MM.1S (cell line): ENCODE measurements at regions not wholly inside any gene's neighbourhood (a gene's known extent, or its start where the extent isn't known, plus 50 kb on each side); places are given as distances from the start of the nearest gene placed in this dataset.

ENCODE experiments used
- DNase-seq: peaks from one replicate; pipeline ENCODE4 v3.0.0-alpha.2; 2015
- H2AFZ ChIP-seq: fragments of 300-600 bp; sonication (generic); 2 replicates; pipeline ENCODE4 v1.6.0; 2016; ENCODE audit warnings: antibody characterized with exemption, low read length
- H3F3A ChIP-seq: fragments of 300-600 bp; sonication (generic); 2 replicates; pipeline ENCODE4 v1.6.1; 2016; ENCODE audit warnings: mild to moderate bottlenecking, antibody characterized with exemption, low read length, moderate library complexity, mixed read lengths; ENCODE audit not compliant: insufficient read depth
- H3K27ac ChIP-seq: fragments of 300-600 bp; sonication (generic); 2 replicates; pipeline ENCODE4 v1.5.1; 2016; ENCODE audit warnings: mild to moderate bottlenecking, low read length
- H3K27me3 ChIP-seq: fragments of 300-600 bp; sonication (generic); replicated peaks from 2 replicates; pipeline ENCODE4 v1.6.0; 2016; ENCODE audit warnings: low read length; ENCODE audit not compliant: insufficient read depth
- H3K36me3 ChIP-seq: fragments of 300-600 bp; sonication (generic); replicated peaks from 2 replicates; pipeline ENCODE4 v1.6.1; 2016; ENCODE audit warnings: mild to moderate bottlenecking, low read length, mixed read lengths; ENCODE audit not compliant: insufficient read depth
- H3K4me1 ChIP-seq: fragments of 300-600 bp; sonication (generic); 2 replicates; pipeline ENCODE4 v1.6.1; 2016; ENCODE audit warnings: low read length, mixed read lengths
- H3K4me2 ChIP-seq: fragments of 300-600 bp; sonication (generic); 2 replicates; pipeline ENCODE4 v1.6.0; 2016; ENCODE audit warnings: low read depth, low read length
- H3K4me3 ChIP-seq: fragments of 300-600 bp; sonication (generic); 2 replicates; pipeline ENCODE4 v1.5.1; 2016; ENCODE audit warnings: low read length, mixed read lengths
- H3K79me2 ChIP-seq: fragments of 300-600 bp; sonication (generic); 2 replicates; pipeline ENCODE4 v1.6.1; 2016; ENCODE audit warnings: mixed run types, low read length, mixed read lengths
- H3K9ac ChIP-seq: fragments of 300-600 bp; sonication (generic); 2 replicates; pipeline ENCODE4 v1.6.1; 2016; ENCODE audit warnings: low read length, mixed read lengths
- H3K9me2 ChIP-seq: fragments of 300-600 bp; sonication (generic); replicated peaks from 2 replicates; pipeline ENCODE4 v1.6.1; 2016; ENCODE audit warnings: mild to moderate bottlenecking, low read length, mixed read lengths; ENCODE audit not compliant: insufficient read depth
- H3K9me3 ChIP-seq: fragments of 300-600 bp; sonication (generic); replicated peaks from 2 replicates; pipeline ENCODE4 v1.6.1; 2016; ENCODE audit warnings: mild to moderate bottlenecking, low read length, mixed read lengths; ENCODE audit not compliant: insufficient read depth
- H4K20me1 ChIP-seq: fragments of 300-600 bp; sonication (generic); 2 replicates; pipeline ENCODE4 v1.6.1; 2016; ENCODE audit warnings: mild to moderate bottlenecking, low read length, moderate library complexity, mixed read lengths; ENCODE audit not compliant: insufficient read depth
- CTCF ChIP-seq: fragments of 300-600 bp; sonication (generic); IDR thresholded peaks from 2 replicates; pipeline ENCODE4 v1.5.1; 2016; ENCODE audit warnings: antibody characterized with exemption, low read length, mixed read lengths
- EZH2 ChIP-seq: fragments of 300-600 bp; sonication (generic); optimal IDR thresholded peaks from 2 replicates; pipeline ENCODE3; 2017; ENCODE audit warnings: low read depth, mild to moderate bottlenecking, antibody characterized with exemption, low read length, mixed read lengths
- EZH2phosphoT487 ChIP-seq: fragments of 300-600 bp; sonication (generic); IDR thresholded peaks from 2 replicates; pipeline ENCODE4 v1.6.1; 2018; ENCODE audit warnings: antibody characterized with exemption, low read length

GRCh38 chr7:41773756-41774155 lies 70.9 kb upstream of the INHBA start:
- Histone ChIP-seq H3K9me3 (no peaks in the 10 kb centered on the region), H3K4me2 (no peak overlapping the region), H3K4me3 (no peak overlapping the region), H2AFZ (no peak overlapping the region), H4K20me1 (no peaks in the 10 kb centered on the region), H3K27me3 (no peaks in the 10 kb centered on the region), H3F3A (no peaks in the 10 kb centered on the region), H3K9me2 (no peaks in the 10 kb centered on the region), H3K36me3 (no peaks in the 10 kb centered on the region), H3K27ac (no peak overlapping the region), H3K9ac (no peak overlapping the region), H3K79me2 (no peaks in the 10 kb centered on the region), H3K4me1 (no peaks in the 10 kb centered on the region)
- TF ChIP-seq EZH2phosphoT487 (no peak), EZH2 (no peak), CTCF (no peak)
- no peak for DNase-seq

- H3K4me1 ChIP-seq, result no peaks in the 10 kb centered on the region
- H3K79me2 ChIP-seq, result no peaks in the 10 kb centered on the region
- no peak overlapping the region for H3K27ac ChIP-seq
- DNase-seq, result no peak
- no peaks in the 10 kb centered on the region for H3K9me2 ChIP-seq
- H3K9me3 ChIP-seq, result no peaks in the 10 kb centered on the region
- H4K20me1 ChIP-seq, result no peaks in the 10 kb centered on the region
- H3F3A ChIP-seq, result no peaks in the 10 kb centered on the region
- TF ChIP-seq EZH2phosphoT487 (no peak), CTCF (no peak), EZH2 (no peak)
- H3K27me3 ChIP-seq, result no peaks in the 10 kb centered on the region
- H3K9ac ChIP-seq, result no peak overlapping the region
- no peak overlapping the region for H2AFZ ChIP-seq
- no peak overlapping the region for H3K4me2 ChIP-seq
- no peaks in the 10 kb centered on the region for H3K36me3 ChIP-seq
- no peak overlapping the region for H3K4me3 ChIP-seq
Observed at GRCh38 chr7:41771717-41772116, 68.8 kb upstream of the INHBA start.

GRCh38 chr7:41769162-41769561 lies 66.3 kb upstream of the INHBA start:
- Histone ChIP-seq H3K4me1 (no peaks in the 10 kb centered on the region), H3F3A (no peaks in the 10 kb centered on the region), H3K9me3 (no peaks in the 10 kb centered on the region), H3K36me3 (no peaks in the 10 kb centered on the region), H3K9me2 (no peaks in the 10 kb centered on the region), H3K4me2 (no peak overlapping the region), H3K9ac (no peak overlapping the region), H3K79me2 (no peaks in the 10 kb centered on the region), H3K27ac (no peak overlapping the region), H4K20me1 (no peaks in the 10 kb centered on the region), H3K4me3 (no peak overlapping the region), H2AFZ (no peak overlapping the region), H3K27me3 (no peaks in the 10 kb centered on the region)
- no peak for TF ChIP-seq EZH2
- no peak for TF ChIP-seq CTCF
- DNase-seq, result no peak

- TF ChIP-seq EZH2 (no peak), EZH2phosphoT487 (no peak), CTCF (no peak)
- no peak overlapping the region for H3K27ac ChIP-seq
- no peak overlapping the region for H3K9ac ChIP-seq
- no peaks in the 10 kb centered on the region for H4K20me1 ChIP-seq
- no peak overlapping the region for H2AFZ ChIP-seq
- H3K9me3 ChIP-seq, result no peaks in the 10 kb centered on the region
- no peaks in the 10 kb centered on the region for H3F3A ChIP-seq
- H3K27me3 ChIP-seq, result no peaks in the 10 kb centered on the region
- DNase-seq, result no peak
- no peaks in the 10 kb centered on the region for H3K9me2 ChIP-seq
- no peak overlapping the region for H3K4me2 ChIP-seq
- no peaks in the 10 kb centered on the region for H3K4me1 ChIP-seq
- H3K36me3 ChIP-seq, result no peaks in the 10 kb centered on the region
- no peak overlapping the region for H3K4me3 ChIP-seq
- no peaks in the 10 kb centered on the region for H3K79me2 ChIP-seq
Observed at GRCh38 chr7:41763626-41764025, 60.7 kb upstream of the INHBA start.
